ENCODE measurements at regions not wholly inside any gene's neighbourhood (a gene's known extent, or its start where the extent isn't known, plus 50 kb on each side); places are given as distances from the start of the nearest gene placed in this dataset.

- Histone ChIP-seq H3K27ac (no peak overlapping the region), H3K9me3 (no peaks in the 10 kb centered on the region), H3K36me3 (ENCODE audit: insufficient read depth in 1 of 2, low read depth in 1 of 2) (no peaks in the 10 kb centered on the region), H3K4me3 (no peak overlapping the region), H3K27me3 (ENCODE audit: insufficient read depth in 3 of 3, low read length in 2 of 3) (no peaks in the 10 kb centered on the region), H3K4me1 (no peaks in the 10 kb centered on the region)
- 88 to 94% (median 89%) methylated on average over 1 of the region's 1 CpG for WGBS, 3 donors
- intact Hi-C loops (cut with DNase I) = no loop called here
- DNase-seq (no peak), ATAC-seq (no peak)
- TF ChIP-seq CTCF (IDR thresholded peaks at IDR 0.05) = no peak
These were observed 452.4 kb upstream of the PTCHD4 start for GRCh38 chr6:48563433-48563832.

GRCh38 chr6:48560408-48560807 is 449.4 kb upstream of the PTCHD4 start:
- Histone ChIP-seq H3K27me3 (ENCODE audit: insufficient read depth in 3 of 3, low read length in 2 of 3) (no peaks in the 10 kb centered on the region), H3K36me3 (ENCODE audit: insufficient read depth in 1 of 2, low read depth in 1 of 2) (no peaks in the 10 kb centered on the region), H3K4me3 (no peak overlapping the region), H3K27ac (no peak overlapping the region), H3K9me3 (peaks cover 6% of the 10 kb centered on the region), H3K4me1 (no peaks in the 10 kb centered on the region)
- ATAC-seq = no peak
- no peak for TF ChIP-seq CTCF (IDR thresholded peaks at IDR 0.05)
- no peak for DNase-seq
- intact Hi-C loops (cut with DNase I) = no loop called here
- 71 to 79% (median 73%) methylated on average over 3 of the region's 3 CpGs for WGBS, 3 donors

GRCh38 chr6:48553467-48554189 is 442.6 kb upstream of the PTCHD4 start:
- no peak for TF ChIP-seq CTCF (IDR thresholded peaks at IDR 0.05)
- no peak overlapping the region for H3K4me3 ChIP-seq
- H3K36me3 ChIP-seq (ENCODE audit: insufficient read depth in 1 of 2, low read depth in 1 of 2) = no peaks in the 10 kb centered on the region
- intact Hi-C loops (cut with DNase I) = no loop called here
- no peak for DNase-seq
- H3K27ac ChIP-seq = no peak overlapping the region
- 86 to 97% (median 90%) methylated on average over 1 of the region's 1 CpG for WGBS, 3 donors
- peaks cover 6% of the 10 kb centered on the region for H3K9me3 ChIP-seq
- H3K27me3 ChIP-seq (ENCODE audit: insufficient read depth in 3 of 3, low read length in 2 of 3) = no peaks in the 10 kb centered on the region
- H3K4me1 ChIP-seq = no peaks in the 10 kb centered on the region
- no peak for ATAC-seq

- 29 to 40% (median 29%) methylated on average over 2 of the region's 2 CpGs for WGBS, 3 donors
- no peak for TF ChIP-seq CTCF (IDR thresholded peaks at IDR 0.05)
- intact Hi-C loops (cut with DNase I) = no loop called here
These were observed 441.9 kb upstream of the PTCHD4 start for GRCh38 chr6:48552905-48553304.

GRCh38 chr6:48550603-48551002 is 439.6 kb upstream of the PTCHD4 start:
- Histone ChIP-seq H3K36me3 (ENCODE audit: insufficient read depth in 1 of 2, low read depth in 1 of 2) (no peaks in the 10 kb centered on the region), H3K27ac (no peak overlapping the region), H3K27me3 (ENCODE audit: insufficient read depth in 3 of 3, low read length in 2 of 3) (no peaks in the 10 kb centered on the region), H3K9me3 (peaks cover 7% of the 10 kb centered on the region), H3K4me1 (no peaks in the 10 kb centered on the region), H3K4me3 (no peak overlapping the region)
- TF ChIP-seq CTCF (IDR thresholded peaks at IDR 0.05) = no peak
- intact Hi-C loops (cut with DNase I) = no loop called here
- no peak for ATAC-seq
- 73 to 75% (median 74%) methylated on average over 3 of the region's 3 CpGs for WGBS, 3 donors
- no peak for DNase-seq

More at GRCh38 chr6:48552905-48553304, 441.9 kb upstream of the PTCHD4 start:
- Histone ChIP-seq H3K27me3 (ENCODE audit: insufficient read depth in 3 of 3, low read length in 2 of 3) (no peaks in the 10 kb centered on the region), H3K36me3 (ENCODE audit: insufficient read depth in 1 of 2, low read depth in 1 of 2) (no peaks in the 10 kb centered on the region), H3K4me3 (no peak overlapping the region), H3K27ac (no peak overlapping the region), H3K9me3 (peaks cover 7% of the 10 kb centered on the region), H3K4me1 (no peaks in the 10 kb centered on the region)
- ATAC-seq = no peak
- no peak for DNase-seq

Data from psoas muscle (tissue), 7 donors.